ENCODE measurements at regions not wholly inside any gene's neighbourhood (a gene's known extent, or its start where the extent isn't known, plus 50 kb on each side); places are given as distances from the start of the nearest gene placed in this dataset.

DNA sequence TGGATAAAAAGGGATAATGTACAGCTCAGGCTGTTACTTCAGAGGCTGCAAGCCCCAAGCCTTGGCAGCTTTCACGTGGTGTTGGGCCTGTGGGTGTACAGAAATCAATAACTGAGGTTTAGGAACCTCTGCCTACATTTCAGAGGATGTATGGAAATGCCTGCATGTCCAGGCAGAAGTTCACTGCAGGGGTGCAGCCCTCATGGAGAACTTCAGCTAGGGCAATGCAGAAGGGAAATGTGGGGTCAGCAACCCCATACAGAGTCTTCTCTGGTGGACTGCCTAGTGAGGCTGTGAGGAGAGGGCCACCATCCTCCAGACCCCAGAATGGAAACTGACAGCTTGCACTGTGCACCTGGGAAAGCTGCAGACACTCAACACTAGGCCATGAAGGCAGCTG lies 1350.3 kb downstream of the ROBO2 start:
- no peaks in the 10 kb centered on the region for H3K27me3 Mint-ChIP-seq (ENCODE audit: low read depth)

DNA sequence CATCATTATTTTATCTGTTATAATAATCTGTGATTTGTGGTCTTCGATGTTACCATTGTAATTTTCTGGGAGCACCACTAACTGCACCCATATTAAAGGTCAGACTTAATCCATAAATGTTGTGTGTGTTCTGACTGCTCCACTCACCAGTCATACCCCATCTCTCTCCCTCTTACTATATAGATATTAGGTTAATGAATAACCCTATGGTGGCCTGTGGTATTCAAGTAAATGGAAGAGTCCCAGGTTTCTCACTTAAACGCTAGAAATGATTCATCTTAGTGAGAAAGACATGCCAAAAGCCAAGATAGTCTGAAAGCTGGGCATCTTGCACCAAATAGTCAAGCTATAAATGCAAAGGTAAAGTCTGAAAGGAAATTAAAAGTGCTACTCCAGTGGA lies 1358.5 kb downstream of the ROBO2 start:
- H3K9me3 Mint-ChIP-seq, result no peaks in the 10 kb centered on the region

More for the DNA sequence above, 1350.3 kb downstream of the ROBO2 start:
- H3K4me3 Mint-ChIP-seq, result no peak overlapping the region
- H3K27ac Mint-ChIP-seq, result no peak overlapping the region
- TF ChIP-seq, protein P1, sequence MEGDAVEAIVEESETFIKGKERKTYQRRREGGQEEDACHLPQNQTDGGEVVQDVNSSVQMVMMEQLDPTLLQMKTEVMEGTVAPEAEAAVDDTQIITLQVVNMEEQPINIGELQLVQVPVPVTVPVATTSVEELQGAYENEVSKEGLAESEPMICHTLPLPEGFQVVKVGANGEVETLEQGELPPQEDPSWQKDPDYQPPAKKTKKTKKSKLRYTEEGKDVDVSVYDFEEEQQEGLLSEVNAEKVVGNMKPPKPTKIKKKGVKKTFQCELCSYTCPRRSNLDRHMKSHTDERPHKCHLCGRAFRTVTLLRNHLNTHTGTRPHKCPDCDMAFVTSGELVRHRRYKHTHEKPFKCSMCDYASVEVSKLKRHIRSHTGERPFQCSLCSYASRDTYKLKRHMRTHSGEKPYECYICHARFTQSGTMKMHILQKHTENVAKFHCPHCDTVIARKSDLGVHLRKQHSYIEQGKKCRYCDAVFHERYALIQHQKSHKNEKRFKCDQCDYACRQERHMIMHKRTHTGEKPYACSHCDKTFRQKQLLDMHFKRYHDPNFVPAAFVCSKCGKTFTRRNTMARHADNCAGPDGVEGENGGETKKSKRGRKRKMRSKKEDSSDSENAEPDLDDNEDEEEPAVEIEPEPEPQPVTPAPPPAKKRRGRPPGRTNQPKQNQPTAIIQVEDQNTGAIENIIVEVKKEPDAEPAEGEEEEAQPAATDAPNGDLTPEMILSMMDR (IDR thresholded peaks at IDR 0.05; ENCODE audit: unreplicated experiment), result no peak
- peaks cover 16% of the 10 kb centered on the region for H3K36me3 Mint-ChIP-seq
- no peaks in the 10 kb centered on the region for H3K4me1 Mint-ChIP-seq
- no peak for DNase-seq (ENCODE audit: low spot score in 2 of 2, unreplicated experiment in 2 of 2)
- H3K9me3 Mint-ChIP-seq, result peaks cover 32% of the 10 kb centered on the region

DNA sequence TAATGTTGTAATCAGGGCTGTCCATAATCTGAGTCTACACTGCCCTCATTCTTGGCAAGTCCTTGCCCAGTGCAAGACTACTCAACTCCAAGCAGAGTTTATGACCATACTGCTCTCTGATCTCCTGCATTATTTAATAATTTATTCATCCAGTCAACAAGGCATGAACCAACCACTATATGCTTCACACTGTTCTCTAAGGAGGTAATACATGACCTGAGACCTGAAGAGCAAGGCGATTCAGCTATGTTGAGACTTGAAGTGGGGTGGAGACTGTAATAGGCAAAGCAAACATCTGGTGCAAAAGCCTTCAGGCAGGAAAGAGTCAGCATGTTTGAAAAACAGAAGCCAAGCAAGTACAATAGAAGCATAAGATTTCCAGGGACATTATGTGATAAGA lies 1362.8 kb downstream of the ROBO2 start:
- no peak for DNase-seq (ENCODE audit: low spot score in 2 of 2, unreplicated experiment in 2 of 2)
- H3K9me3 Mint-ChIP-seq, result no peaks in the 10 kb centered on the region

More for the DNA sequence above, 1358.5 kb downstream of the ROBO2 start:
- Mint-ChIP-seq H3K27ac (no peak overlapping the region), H3K36me3 (no peaks in the 10 kb centered on the region), H3K4me3 (no peak overlapping the region), H3K27me3 (ENCODE audit: low read depth) (no peaks in the 10 kb centered on the region), H3K4me1 (peaks cover 1% of the 10 kb centered on the region)
- TF ChIP-seq, protein P1 (IDR thresholded peaks at IDR 0.05; ENCODE audit: unreplicated experiment), result no peak
- no peak for DNase-seq (ENCODE audit: low spot score in 2 of 2, unreplicated experiment in 2 of 2)

DNA sequence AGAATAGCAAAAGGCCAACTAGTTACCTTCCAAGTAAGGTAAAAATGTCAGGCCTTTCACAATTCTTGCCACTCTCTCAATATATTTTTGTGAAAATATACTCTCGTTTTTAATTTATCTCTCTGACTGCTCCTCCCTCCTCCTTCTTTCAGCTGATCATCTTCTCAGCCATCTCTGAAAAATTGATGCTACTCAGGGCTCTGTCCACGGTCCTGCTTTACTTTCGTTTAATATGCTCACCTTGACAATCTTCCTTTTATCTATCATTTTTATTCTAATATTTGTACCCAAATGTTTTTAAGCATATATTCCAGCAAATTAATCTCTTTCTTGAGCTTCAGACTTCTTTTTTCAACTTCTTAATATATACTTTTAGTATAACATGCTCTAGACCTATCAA lies 1362.1 kb downstream of the ROBO1 start:
- H3K9me3 Mint-ChIP-seq, result no peaks in the 10 kb centered on the region
- no peak overlapping the region for H3K27ac Mint-ChIP-seq
- no peak for DNase-seq (ENCODE audit: low spot score in 2 of 2, unreplicated experiment in 2 of 2)
- TF ChIP-seq, protein P1 (IDR thresholded peaks at IDR 0.05; ENCODE audit: unreplicated experiment), result no peak
- no peaks in the 10 kb centered on the region for H3K4me1 Mint-ChIP-seq
- no peaks in the 10 kb centered on the region for H3K27me3 Mint-ChIP-seq (ENCODE audit: low read depth)
- H3K36me3 Mint-ChIP-seq, result no peaks in the 10 kb centered on the region
- H3K4me3 Mint-ChIP-seq, result no peak overlapping the region

More for the DNA sequence above, 1362.8 kb downstream of the ROBO2 start:
- TF ChIP-seq, protein P1 (IDR thresholded peaks at IDR 0.05; ENCODE audit: unreplicated experiment), result no peak
- no peaks in the 10 kb centered on the region for H3K27me3 Mint-ChIP-seq (ENCODE audit: low read depth)
- no peak overlapping the region for H3K4me3 Mint-ChIP-seq
- H3K4me1 Mint-ChIP-seq, result peaks cover 1% of the 10 kb centered on the region
- no peaks in the 10 kb centered on the region for H3K36me3 Mint-ChIP-seq
- H3K27ac Mint-ChIP-seq, result no peak overlapping the region

DNA sequence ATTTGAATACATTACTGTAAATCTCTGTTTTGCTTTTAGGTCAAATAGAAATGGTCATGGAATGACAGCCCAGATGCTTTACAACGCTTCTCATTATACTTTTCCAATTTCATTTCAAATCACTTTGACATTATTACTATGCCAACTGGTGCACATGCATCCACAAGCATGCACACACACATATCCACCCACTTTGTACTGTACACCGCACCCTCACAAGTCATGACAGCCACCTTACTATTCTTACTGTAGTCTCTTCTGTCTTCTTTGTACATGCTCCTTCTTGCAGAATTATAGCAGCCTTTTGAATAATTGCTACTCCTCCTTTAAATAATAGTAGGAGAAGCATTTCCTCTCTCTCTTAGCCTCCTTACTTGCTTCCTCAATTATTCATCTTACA lies 1361.4 kb downstream of the ROBO1 start:
- Mint-ChIP-seq H3K27me3 (ENCODE audit: low read depth) (no peaks in the 10 kb centered on the region), H3K4me1 (no peaks in the 10 kb centered on the region), H3K9me3 (no peaks in the 10 kb centered on the region), H3K27ac (no peak overlapping the region), H3K36me3 (no peaks in the 10 kb centered on the region), H3K4me3 (no peak overlapping the region)
- no peak for DNase-seq (ENCODE audit: low spot score in 2 of 2, unreplicated experiment in 2 of 2)
- TF ChIP-seq, protein P1 (IDR thresholded peaks at IDR 0.05; ENCODE audit: unreplicated experiment), result no peak

DNA sequence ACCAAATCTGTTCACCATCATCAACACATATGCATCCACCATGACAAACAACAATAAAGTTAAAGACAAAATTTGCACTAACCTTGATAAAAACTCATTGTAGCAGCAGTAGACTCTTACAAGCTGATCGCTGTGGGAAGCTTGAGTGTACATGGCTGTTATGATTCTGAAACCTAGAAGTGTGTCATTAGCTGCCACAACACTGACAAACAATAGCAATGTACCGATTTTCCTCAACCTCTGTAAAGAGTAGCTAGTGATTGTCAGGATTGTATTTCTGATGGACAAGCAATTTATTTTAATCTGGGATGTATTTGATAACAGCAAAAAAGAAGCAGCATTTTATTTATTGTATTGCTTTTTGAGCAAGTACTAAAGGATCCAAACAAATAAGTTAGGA lies 1357.7 kb downstream of the ROBO1 start:
- no peaks in the 10 kb centered on the region for H3K27me3 Mint-ChIP-seq (ENCODE audit: low read depth)
- no peaks in the 10 kb centered on the region for H3K36me3 Mint-ChIP-seq
- H3K4me1 Mint-ChIP-seq, result no peaks in the 10 kb centered on the region
- TF ChIP-seq, protein P1 (IDR thresholded peaks at IDR 0.05; ENCODE audit: unreplicated experiment), result no peak
- H3K4me3 Mint-ChIP-seq, result no peak overlapping the region
- H3K27ac Mint-ChIP-seq, result no peak overlapping the region
- H3K9me3 Mint-ChIP-seq, result no peaks in the 10 kb centered on the region
- no peak for DNase-seq (ENCODE audit: low spot score in 2 of 2, unreplicated experiment in 2 of 2)

All from mesothelial cell of epicardium (in vitro differentiated cells).